ENCODE measurements at regions not wholly inside any gene's neighbourhood (a gene's known extent, or its start where the extent isn't known, plus 50 kb on each side); places are given as distances from the start of the nearest gene placed in this dataset.

DNA sequence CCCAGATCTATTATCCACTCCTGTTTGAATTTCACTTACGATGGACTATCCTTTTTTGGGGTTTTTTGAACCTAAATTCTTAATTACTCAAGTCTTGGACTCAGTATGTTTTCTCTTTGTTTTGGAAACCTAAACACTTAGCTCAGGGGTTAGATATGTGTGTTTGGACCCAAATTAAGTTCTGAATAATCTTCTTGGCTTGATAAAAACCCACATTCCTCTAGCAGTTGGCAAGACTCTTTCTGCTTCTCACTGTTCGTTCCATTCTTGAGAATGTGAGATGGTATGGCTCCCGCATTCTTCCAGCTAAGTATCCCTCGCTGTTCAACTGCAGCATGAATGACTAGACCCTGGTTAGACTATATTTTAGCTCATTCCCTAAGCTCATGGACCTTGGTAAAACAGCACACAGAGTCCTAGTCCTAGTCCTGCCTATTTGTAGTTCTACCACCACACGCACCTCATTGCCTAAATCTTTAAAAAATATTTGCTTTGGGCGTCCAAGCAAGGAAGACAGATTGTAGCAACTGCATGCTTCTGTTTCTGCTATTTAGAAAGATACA is 860.0 kb downstream of the RPS29 start:
- H3K36me3 Mint-ChIP-seq (ENCODE audit: low read depth) = no peaks in the 10 kb centered on the region
- H3K4me1 Mint-ChIP-seq = no peaks in the 10 kb centered on the region
- H3K27me3 Mint-ChIP-seq (ENCODE audit: low read depth) = no peaks in the 10 kb centered on the region
- no peak for DNase-seq (ENCODE audit: low read depth, low spot score)
- TF ChIP-seq, protein P1, sequence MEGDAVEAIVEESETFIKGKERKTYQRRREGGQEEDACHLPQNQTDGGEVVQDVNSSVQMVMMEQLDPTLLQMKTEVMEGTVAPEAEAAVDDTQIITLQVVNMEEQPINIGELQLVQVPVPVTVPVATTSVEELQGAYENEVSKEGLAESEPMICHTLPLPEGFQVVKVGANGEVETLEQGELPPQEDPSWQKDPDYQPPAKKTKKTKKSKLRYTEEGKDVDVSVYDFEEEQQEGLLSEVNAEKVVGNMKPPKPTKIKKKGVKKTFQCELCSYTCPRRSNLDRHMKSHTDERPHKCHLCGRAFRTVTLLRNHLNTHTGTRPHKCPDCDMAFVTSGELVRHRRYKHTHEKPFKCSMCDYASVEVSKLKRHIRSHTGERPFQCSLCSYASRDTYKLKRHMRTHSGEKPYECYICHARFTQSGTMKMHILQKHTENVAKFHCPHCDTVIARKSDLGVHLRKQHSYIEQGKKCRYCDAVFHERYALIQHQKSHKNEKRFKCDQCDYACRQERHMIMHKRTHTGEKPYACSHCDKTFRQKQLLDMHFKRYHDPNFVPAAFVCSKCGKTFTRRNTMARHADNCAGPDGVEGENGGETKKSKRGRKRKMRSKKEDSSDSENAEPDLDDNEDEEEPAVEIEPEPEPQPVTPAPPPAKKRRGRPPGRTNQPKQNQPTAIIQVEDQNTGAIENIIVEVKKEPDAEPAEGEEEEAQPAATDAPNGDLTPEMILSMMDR (conservative IDR thresholded peaks at IDR 0.05) = no peak
- peak overlapping the region; percentile 27 for H3K27ac Mint-ChIP-seq (ENCODE audit: unreplicated experiment)
- no peaks in the 10 kb centered on the region for H3K9me3 Mint-ChIP-seq
- no peak overlapping the region for H3K4me3 Mint-ChIP-seq

DNA sequence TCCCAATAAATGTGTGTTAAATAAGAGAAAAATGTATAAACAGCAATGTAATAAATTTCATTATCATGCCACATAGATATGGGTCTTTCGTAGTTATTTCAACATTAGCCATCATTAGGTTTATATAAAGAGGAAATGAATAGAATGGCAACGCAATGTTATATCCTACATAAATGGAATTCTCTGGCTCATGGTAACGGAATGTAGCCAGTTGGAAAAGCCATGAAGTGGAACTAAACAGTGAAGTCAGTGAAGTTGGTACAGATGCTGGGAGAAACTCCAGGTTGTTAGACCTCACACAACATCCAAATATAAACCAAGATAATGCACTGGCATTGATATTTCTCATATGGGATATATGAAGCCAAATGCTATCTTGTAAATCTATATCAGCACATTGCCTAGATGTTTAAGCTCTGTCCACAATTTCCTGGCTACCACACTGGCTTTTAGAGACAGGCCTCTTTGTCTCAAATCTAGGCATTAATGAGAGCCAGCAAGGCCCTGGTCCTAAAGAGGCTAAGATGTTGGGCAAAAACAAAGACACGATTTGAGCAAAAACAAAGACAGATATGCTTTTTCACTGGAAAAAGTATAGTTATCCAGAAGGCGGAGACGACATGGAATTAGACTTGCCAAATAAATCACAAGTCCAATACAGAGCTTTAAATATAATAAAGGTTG is 861.0 kb downstream of the RPS29 start:
- no peak overlapping the region for H3K27ac Mint-ChIP-seq (ENCODE audit: unreplicated experiment)
- no peaks in the 10 kb centered on the region for H3K36me3 Mint-ChIP-seq (ENCODE audit: low read depth)
- DNase-seq (ENCODE audit: low read depth, low spot score) = no peak
- no peaks in the 10 kb centered on the region for H3K9me3 Mint-ChIP-seq
- TF ChIP-seq, protein P1 (conservative IDR thresholded peaks at IDR 0.05) = no peak
- H3K4me1 Mint-ChIP-seq = no peaks in the 10 kb centered on the region
- no peaks in the 10 kb centered on the region for H3K27me3 Mint-ChIP-seq (ENCODE audit: low read depth)
- H3K4me3 Mint-ChIP-seq = no peak overlapping the region

DNA sequence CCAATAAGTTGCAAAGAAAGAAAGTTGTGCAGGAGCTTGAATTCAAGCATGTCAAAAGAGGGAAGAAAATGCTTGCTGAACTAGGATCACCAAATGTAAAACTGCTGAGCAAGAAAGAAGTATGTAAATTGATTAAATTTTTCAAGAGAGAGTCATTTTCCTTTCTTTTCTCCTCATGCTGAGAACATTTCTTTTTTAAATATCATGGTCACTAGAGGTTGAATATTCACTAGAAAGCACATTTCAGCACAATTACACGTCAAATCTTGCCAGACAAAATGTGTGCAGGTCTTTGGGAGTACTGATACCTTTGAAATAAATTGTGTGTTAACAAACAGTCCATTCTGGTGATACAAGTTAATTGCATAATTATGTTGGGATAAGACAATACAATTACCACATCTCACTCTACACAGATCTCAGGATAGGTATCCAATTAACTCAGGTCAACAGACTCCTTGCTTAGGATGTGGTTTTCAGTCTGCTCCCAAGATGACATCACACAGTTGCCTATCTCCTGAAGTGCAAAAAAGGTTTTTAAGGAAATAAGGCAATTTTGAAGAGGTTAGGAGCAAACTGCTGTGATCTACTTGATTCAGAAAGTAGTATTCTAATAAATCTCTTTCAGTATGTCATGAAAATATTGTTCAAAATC is 862.2 kb downstream of the RPS29 start:
- no peak for DNase-seq (ENCODE audit: low read depth, low spot score)
- Mint-ChIP-seq H3K36me3 (ENCODE audit: low read depth) (no peaks in the 10 kb centered on the region), H3K4me3 (no peak overlapping the region), H3K4me1 (no peaks in the 10 kb centered on the region), H3K9me3 (peaks cover 2% of the 10 kb centered on the region), H3K27me3 (ENCODE audit: low read depth) (no peaks in the 10 kb centered on the region), H3K27ac (ENCODE audit: unreplicated experiment) (no peak overlapping the region)
- TF ChIP-seq, protein P1 (conservative IDR thresholded peaks at IDR 0.05) = no peak

GRCh38 chr14:48714366-48714765 is 871.8 kb downstream of the RPS29 start:
- Mint-ChIP-seq H3K4me1 (no peaks in the 10 kb centered on the region), H3K27ac (ENCODE audit: unreplicated experiment) (no peak overlapping the region), H3K36me3 (ENCODE audit: low read depth) (no peaks in the 10 kb centered on the region), H3K4me3 (no peak overlapping the region), H3K27me3 (ENCODE audit: low read depth) (no peaks in the 10 kb centered on the region), H3K9me3 (peaks cover under 1% of the 10 kb centered on the region)
- DNase-seq (ENCODE audit: low read depth, low spot score) = no peak
- TF ChIP-seq, protein P1 (conservative IDR thresholded peaks at IDR 0.05) = no peak

DNA sequence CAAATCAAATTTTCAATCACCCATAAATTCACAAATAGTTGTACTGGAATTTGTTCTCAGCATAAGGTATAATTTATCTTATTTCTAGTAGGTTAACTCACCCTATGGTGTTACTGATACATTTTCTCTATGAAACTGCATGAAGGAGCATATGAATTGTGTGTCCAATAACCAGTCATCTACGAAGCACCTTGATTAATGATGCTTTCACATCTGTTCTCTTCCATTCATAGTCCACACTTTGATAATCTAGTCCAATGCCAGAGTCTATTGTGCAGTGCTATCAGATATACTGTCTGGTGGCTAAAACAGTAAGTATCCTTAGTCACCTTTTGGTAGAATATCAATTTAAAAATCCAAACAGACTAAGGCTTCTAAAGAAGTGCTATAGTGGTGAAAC is 876.0 kb downstream of the RPS29 start:
- Mint-ChIP-seq H3K27ac (ENCODE audit: unreplicated experiment) (no peak overlapping the region), H3K4me1 (no peaks in the 10 kb centered on the region)
- TF ChIP-seq, protein P1 (conservative IDR thresholded peaks at IDR 0.05) = no peak

More for the DNA sequence above, 876.0 kb downstream of the RPS29 start:
- Mint-ChIP-seq H3K9me3 (no peaks in the 10 kb centered on the region), H3K27me3 (ENCODE audit: low read depth) (no peaks in the 10 kb centered on the region), H3K4me3 (no peak overlapping the region), H3K36me3 (ENCODE audit: low read depth) (no peaks in the 10 kb centered on the region)
- no peak for DNase-seq (ENCODE audit: low read depth, low spot score)
